PFSK-1 (cell line): ENCODE measurements at regions not wholly inside any gene's neighbourhood (a gene's known extent, or its start where the extent isn't known, plus 50 kb on each side); places are given as distances from the start of the nearest gene placed in this dataset.

ENCODE experiments used
- FOXP2 ChIP-seq: optimal IDR thresholded peaks from 2 replicates; pipeline ENCODE3; 2011; ENCODE audit warnings: borderline replicate concordance, control low read depth, inconsistent platforms; ENCODE audit not compliant: insufficient read depth; ENCODE audit errors: extremely low read length, extremely low read depth
- POLR2AphosphoS5 ChIP-seq: IDR thresholded peaks from 2 replicates; pipeline ENCODE4 v1.6.1; 2012; ENCODE audit warnings: low read depth, mild to moderate bottlenecking, control low read depth, low read length, moderate library complexity
- SIN3A ChIP-seq: IDR thresholded peaks from 2 replicates; pipeline ENCODE4 v1.6.1; 2012; ENCODE audit warnings: mild to moderate bottlenecking, low read length, moderate library complexity, borderline replicate concordance; ENCODE audit not compliant: insufficient read depth
- TAF1 ChIP-seq: IDR thresholded peaks from 2 replicates; pipeline ENCODE4 v1.6.1; 2012; ENCODE audit warnings: low read length, control low read depth, borderline replicate concordance; ENCODE audit not compliant: insufficient read depth
- TF ChIP-seq, protein P1 (sequence below), 2 experiments: IDR thresholded peaks; 2 replicates each; pipeline versions ENCODE4 v1.6.1 to v1.8.0; 2011 to 2012; ENCODE audit warnings: low read depth in 2 of 2, low read length in 2 of 2, control low read depth in 1 of 2, inconsistent platforms in 1 of 2, mild to moderate bottlenecking in 1 of 2, moderate library complexity in 1 of 2; ENCODE audit not compliant: insufficient read depth in 1 of 2

DNA sequence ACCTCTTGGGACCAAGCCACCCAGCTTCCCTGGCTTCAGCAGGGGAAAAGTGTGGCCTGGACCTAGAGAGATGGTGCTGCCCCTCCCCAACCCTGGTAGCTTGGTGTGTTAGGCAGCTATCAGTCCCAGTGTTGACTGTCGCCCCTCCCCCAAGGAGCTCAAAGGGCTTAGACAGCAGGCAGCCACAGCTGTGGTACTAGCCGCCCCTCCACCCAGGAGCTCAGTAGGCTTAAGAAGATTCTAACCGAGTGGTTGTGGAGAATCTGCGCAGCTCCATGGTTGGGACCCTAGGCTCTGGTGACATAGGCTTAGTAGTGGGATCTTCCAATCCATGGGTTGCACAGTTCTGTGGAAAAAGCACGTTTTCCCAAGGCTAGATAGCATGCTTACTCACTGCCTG lies 458.4 kb upstream of the LRRC4C start:
- TF ChIP-seq FOXP2: no peak
- TF ChIP-seq TAF1: no peak
- no peak for TF ChIP-seq SIN3A
- TF ChIP-seq POLR2AphosphoS5: no peak
- TF ChIP-seq, protein P1, sequence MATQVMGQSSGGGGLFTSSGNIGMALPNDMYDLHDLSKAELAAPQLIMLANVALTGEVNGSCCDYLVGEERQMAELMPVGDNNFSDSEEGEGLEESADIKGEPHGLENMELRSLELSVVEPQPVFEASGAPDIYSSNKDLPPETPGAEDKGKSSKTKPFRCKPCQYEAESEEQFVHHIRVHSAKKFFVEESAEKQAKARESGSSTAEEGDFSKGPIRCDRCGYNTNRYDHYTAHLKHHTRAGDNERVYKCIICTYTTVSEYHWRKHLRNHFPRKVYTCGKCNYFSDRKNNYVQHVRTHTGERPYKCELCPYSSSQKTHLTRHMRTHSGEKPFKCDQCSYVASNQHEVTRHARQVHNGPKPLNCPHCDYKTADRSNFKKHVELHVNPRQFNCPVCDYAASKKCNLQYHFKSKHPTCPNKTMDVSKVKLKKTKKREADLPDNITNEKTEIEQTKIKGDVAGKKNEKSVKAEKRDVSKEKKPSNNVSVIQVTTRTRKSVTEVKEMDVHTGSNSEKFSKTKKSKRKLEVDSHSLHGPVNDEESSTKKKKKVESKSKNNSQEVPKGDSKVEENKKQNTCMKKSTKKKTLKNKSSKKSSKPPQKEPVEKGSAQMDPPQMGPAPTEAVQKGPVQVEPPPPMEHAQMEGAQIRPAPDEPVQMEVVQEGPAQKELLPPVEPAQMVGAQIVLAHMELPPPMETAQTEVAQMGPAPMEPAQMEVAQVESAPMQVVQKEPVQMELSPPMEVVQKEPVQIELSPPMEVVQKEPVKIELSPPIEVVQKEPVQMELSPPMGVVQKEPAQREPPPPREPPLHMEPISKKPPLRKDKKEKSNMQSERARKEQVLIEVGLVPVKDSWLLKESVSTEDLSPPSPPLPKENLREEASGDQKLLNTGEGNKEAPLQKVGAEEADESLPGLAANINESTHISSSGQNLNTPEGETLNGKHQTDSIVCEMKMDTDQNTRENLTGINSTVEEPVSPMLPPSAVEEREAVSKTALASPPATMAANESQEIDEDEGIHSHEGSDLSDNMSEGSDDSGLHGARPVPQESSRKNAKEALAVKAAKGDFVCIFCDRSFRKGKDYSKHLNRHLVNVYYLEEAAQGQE (IDR thresholded peaks at IDR 0.05; ENCODE audit: insufficient read depth in 1 of 2, low read depth in 2 of 2, low read length in 2 of 2): no peak

DNA sequence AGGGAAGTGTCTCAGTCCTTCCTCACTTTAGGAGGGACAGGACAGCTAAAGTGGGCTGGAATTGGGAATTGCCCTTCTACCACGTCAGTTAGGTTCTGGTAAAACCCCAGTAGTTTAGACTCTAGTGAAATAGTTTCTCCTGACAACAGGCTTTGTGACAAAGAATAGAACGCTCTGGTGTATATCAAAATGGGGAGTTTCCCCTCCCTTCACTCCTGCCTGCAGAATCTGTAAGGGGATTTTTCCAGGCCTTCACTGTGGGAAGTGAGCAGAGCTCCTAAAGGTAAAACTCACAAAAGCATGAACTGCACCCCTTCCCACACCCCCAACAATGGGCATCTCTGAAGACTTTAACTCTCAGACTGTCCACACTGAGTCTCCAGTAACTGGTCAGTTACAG lies 460.9 kb upstream of the LRRC4C start:
- no peak for TF ChIP-seq SIN3A
- TF ChIP-seq FOXP2: no peak
- no peak for TF ChIP-seq POLR2AphosphoS5
- no peak for TF ChIP-seq TAF1
- TF ChIP-seq, protein P1 (IDR thresholded peaks at IDR 0.05; ENCODE audit: insufficient read depth in 1 of 2, low read depth in 2 of 2, low read length in 2 of 2): no peak

DNA sequence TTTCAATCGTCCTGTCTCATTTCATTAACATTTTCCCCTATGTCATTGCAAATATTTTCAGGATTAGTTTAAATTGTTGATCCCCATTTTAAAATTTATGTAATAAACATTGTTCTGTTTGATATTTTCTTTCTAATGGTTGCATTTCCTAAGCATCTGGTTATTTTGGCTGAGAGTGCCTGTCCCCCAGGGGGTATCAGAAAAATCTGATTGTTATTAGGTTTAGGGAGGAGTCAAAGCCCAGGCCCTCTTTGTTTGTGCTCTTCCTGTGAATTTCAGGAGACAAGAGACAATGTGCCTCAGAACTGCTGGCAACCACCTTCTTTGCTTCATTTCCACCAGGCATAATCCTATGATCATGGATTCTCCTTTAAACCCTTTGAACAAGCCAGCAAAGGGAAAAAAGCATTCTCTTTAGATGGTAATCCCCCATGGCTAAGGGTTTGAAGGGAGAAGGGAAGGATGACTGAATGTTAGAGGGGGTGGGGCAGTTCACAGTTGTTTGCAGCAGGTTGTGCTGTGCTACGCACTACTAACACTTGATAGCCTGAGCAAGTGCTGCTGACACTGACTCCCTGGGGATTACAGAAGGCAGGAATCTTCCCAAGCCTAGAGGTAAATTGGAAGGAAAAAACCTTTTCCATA lies 462.4 kb upstream of the LRRC4C start:
- TF ChIP-seq POLR2AphosphoS5 (no peak), FOXP2 (no peak), TAF1 (no peak), SIN3A (no peak)
- TF ChIP-seq, protein P1 (IDR thresholded peaks at IDR 0.05; ENCODE audit: insufficient read depth in 1 of 2, low read depth in 2 of 2, low read length in 2 of 2): no peak

DNA sequence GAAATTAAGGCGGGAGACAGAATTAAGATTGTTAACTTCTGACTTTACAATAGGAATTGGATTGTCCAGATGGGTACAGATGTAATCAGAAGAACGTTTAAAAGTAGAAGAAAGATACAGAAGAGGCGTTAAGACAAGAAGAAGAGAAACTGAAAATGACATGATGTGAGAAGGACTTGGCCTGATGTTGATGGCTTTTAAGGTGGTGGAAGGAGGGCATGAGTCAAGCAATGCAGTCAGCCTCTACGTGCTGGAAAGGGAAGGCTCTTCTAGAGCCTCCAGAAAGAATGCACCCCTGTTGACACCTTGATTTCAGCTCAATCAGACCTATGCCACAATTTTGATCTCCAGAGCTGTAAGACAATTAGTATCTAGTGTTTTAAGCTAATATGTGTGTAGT lies 466.9 kb upstream of the LRRC4C start:
- TF ChIP-seq SIN3A: no peak
- TF ChIP-seq POLR2AphosphoS5: no peak
- no peak for TF ChIP-seq TAF1
- TF ChIP-seq FOXP2: no peak
- TF ChIP-seq, protein P1 (IDR thresholded peaks at IDR 0.05; ENCODE audit: insufficient read depth in 1 of 2, low read depth in 2 of 2, low read length in 2 of 2): no peak
